ENCODE measurements at regions not wholly inside any gene's neighbourhood (a gene's known extent, or its start where the extent isn't known, plus 50 kb on each side); places are given as distances from the start of the nearest gene placed in this dataset.
"Not testable (repeated sequence)": the region's sequence is repeated elsewhere in the genome, so short reads cannot be mapped to it uniquely, and the experiment has no call there.

GRCh38 chr12:91721023-91721422, 424.6 kb downstream of the BTG1 start:
- no peaks in the 10 kb centered on the region for H3K9me3 ChIP-seq
- H3K4me1 ChIP-seq = no peaks in the 10 kb centered on the region
- no peak for TF ChIP-seq CTCF (IDR thresholded peaks at IDR 0.05; ENCODE audit: insufficient read depth in 1 of 2, low read depth in 1 of 2, low read length in 1 of 2, severe bottlenecking in 1 of 2, unreplicated experiment in 1 of 2)
- no peak for DNase-seq
- no peaks in the 10 kb centered on the region for H3K27me3 ChIP-seq (replicated peaks; ENCODE audit: control insufficient read depth, insufficient read depth, low read length)
- Mint-ChIP-seq H3K36me3 (ENCODE audit: insufficient read depth, unreplicated experiment) (no peaks in the 10 kb centered on the region), H3K27ac (ENCODE audit: unreplicated experiment) (no peak overlapping the region), H3K4me3 (ENCODE audit: unreplicated experiment) (no peak overlapping the region), H3K9me3 (ENCODE audit: unreplicated experiment) (no peaks in the 10 kb centered on the region), H3K4me1 (ENCODE audit: low read depth, unreplicated experiment) (no peaks in the 10 kb centered on the region), H3K27me3 (ENCODE audit: insufficient read depth, unreplicated experiment) (peaks cover 4% of the 10 kb centered on the region)
- CTCF ChIA-PET = no interaction called here
- H3K36me3 ChIP-seq (ENCODE audit: control insufficient read depth, insufficient read depth, low read length) = no peaks in the 10 kb centered on the region
- no peak overlapping the region for H3K4me3 ChIP-seq (ENCODE audit: low read depth, low read length)
- POLR2A ChIA-PET = no interaction called here
- intact Hi-C loops (cut with micrococcal nuclease; ENCODE audit: unreplicated experiment) = no loop called here
- no TSS peak for BruUV-seq (replicated peaks)

GRCh38 chr12:91718326-91718725, 427.3 kb downstream of the BTG1 start:
- H3K36me3 ChIP-seq (ENCODE audit: control insufficient read depth, insufficient read depth, low read length) = no peaks in the 10 kb centered on the region
- CTCF ChIA-PET = no interaction called here
- Mint-ChIP-seq H3K9me3 (ENCODE audit: unreplicated experiment) (no peaks in the 10 kb centered on the region), H3K4me1 (ENCODE audit: low read depth, unreplicated experiment) (no peaks in the 10 kb centered on the region), H3K36me3 (ENCODE audit: insufficient read depth, unreplicated experiment) (no peaks in the 10 kb centered on the region), H3K4me3 (ENCODE audit: unreplicated experiment) (no peak overlapping the region), H3K27ac (ENCODE audit: unreplicated experiment) (no peak overlapping the region), H3K27me3 (ENCODE audit: insufficient read depth, unreplicated experiment) (peaks cover 4% of the 10 kb centered on the region)
- DNase-seq = no peak
- no peaks in the 10 kb centered on the region for H3K9me3 ChIP-seq
- H3K27me3 ChIP-seq (replicated peaks; ENCODE audit: control insufficient read depth, insufficient read depth, low read length) = no peaks in the 10 kb centered on the region
- BruUV-seq (replicated peaks) = no TSS peak
- no peaks in the 10 kb centered on the region for H3K4me1 ChIP-seq
- TF ChIP-seq CTCF (IDR thresholded peaks at IDR 0.05; ENCODE audit: insufficient read depth in 1 of 2, low read depth in 1 of 2, low read length in 1 of 2, severe bottlenecking in 1 of 2, unreplicated experiment in 1 of 2) = no peak
- intact Hi-C loops (cut with micrococcal nuclease; ENCODE audit: unreplicated experiment) = no loop called here
- no peak overlapping the region for H3K4me3 ChIP-seq (ENCODE audit: low read depth, low read length)
- POLR2A ChIA-PET = no interaction called here

GRCh38 chr12:91717804-91718203, 427.8 kb downstream of the BTG1 start:
- intact Hi-C loops (cut with micrococcal nuclease; ENCODE audit: unreplicated experiment) = loop anchor here (2.0 kb wide), 1 partner anchor 19 kb away; no protein-coding TSS in a partner anchor
- no peak overlapping the region for H3K27ac Mint-ChIP-seq (ENCODE audit: unreplicated experiment)
- H3K4me1 Mint-ChIP-seq (ENCODE audit: low read depth, unreplicated experiment) = no peaks in the 10 kb centered on the region
- no TSS peak for BruUV-seq (replicated peaks)
- H3K9me3 ChIP-seq = no peaks in the 10 kb centered on the region
- H3K4me3 Mint-ChIP-seq (ENCODE audit: unreplicated experiment) = no peak overlapping the region
- no peak overlapping the region for H3K4me3 ChIP-seq (ENCODE audit: low read depth, low read length)
- ChIA-PET CTCF (no interaction called here), POLR2A (no interaction called here)
- TF ChIP-seq CTCF (IDR thresholded peaks at IDR 0.05; ENCODE audit: insufficient read depth in 1 of 2, low read depth in 1 of 2, low read length in 1 of 2, severe bottlenecking in 1 of 2, unreplicated experiment in 1 of 2) = no peak
- H3K36me3 Mint-ChIP-seq (ENCODE audit: insufficient read depth, unreplicated experiment) = no peaks in the 10 kb centered on the region
- no peaks in the 10 kb centered on the region for H3K4me1 ChIP-seq
- H3K36me3 ChIP-seq (ENCODE audit: control insufficient read depth, insufficient read depth, low read length) = no peaks in the 10 kb centered on the region
- H3K27me3 Mint-ChIP-seq (ENCODE audit: insufficient read depth, unreplicated experiment) = peaks cover 4% of the 10 kb centered on the region
- H3K9me3 Mint-ChIP-seq (ENCODE audit: unreplicated experiment) = no peaks in the 10 kb centered on the region
- H3K27me3 ChIP-seq (replicated peaks; ENCODE audit: control insufficient read depth, insufficient read depth, low read length) = no peaks in the 10 kb centered on the region
- DNase-seq = no peak

- intact Hi-C loops (cut with micrococcal nuclease; ENCODE audit: unreplicated experiment); H3K4me3 Mint-ChIP-seq (ENCODE audit: unreplicated experiment); H3K9me3 ChIP-seq; H3K4me1 ChIP-seq; H3K36me3 Mint-ChIP-seq (ENCODE audit: insufficient read depth, unreplicated experiment); H3K27ac Mint-ChIP-seq (ENCODE audit: unreplicated experiment); POLR2A ChIA-PET; H3K27me3 Mint-ChIP-seq (ENCODE audit: insufficient read depth, unreplicated experiment); BruUV-seq (replicated peaks); H3K27me3 ChIP-seq (replicated peaks; ENCODE audit: control insufficient read depth, insufficient read depth, low read length); CTCF ChIA-PET; H3K4me1 Mint-ChIP-seq (ENCODE audit: low read depth, unreplicated experiment); DNase-seq; H3K36me3 ChIP-seq (ENCODE audit: control insufficient read depth, insufficient read depth, low read length); H3K9me3 Mint-ChIP-seq (ENCODE audit: unreplicated experiment); H3K4me3 ChIP-seq (ENCODE audit: low read depth, low read length): not testable (repeated sequence)
These were observed 433.7 kb downstream of the BTG1 start for GRCh38 chr12:91711925-91712324.
